Aorta (tissue), 5 donors: ENCODE measurements at regions not wholly inside any gene's neighbourhood (a gene's known extent, or its start where the extent isn't known, plus 50 kb on each side); places are given as distances from the start of the nearest gene placed in this dataset.

Source experiments
- ATAC-seq: fragments of 200-7000 bp; cut with Tn5 transposase; one replicate; pipeline ENCODE4 v1.9.1; 2022; ENCODE audit warnings: moderate library complexity; ENCODE audit not compliant: low FRiP score
- DNase-seq, 2 donors: peaks; one replicate each; pipeline ENCODE4 v3.0.0-alpha.2; 2020
- H3K27ac ChIP-seq, 2 donors: one replicate each; pipeline ENCODE4 v1.5.1; 2013; ENCODE audit warnings: low read length in 2 of 2, mild to moderate bottlenecking in 2 of 2, moderate library complexity in 2 of 2, control low read depth in 1 of 2, inconsistent platforms in 1 of 2, low read depth in 1 of 2
- H3K27me3 ChIP-seq, 2 donors: one replicate each; pipeline ENCODE4 v1.6.1; 2013; ENCODE audit warnings: control low read depth in 1 of 2, low read length in 1 of 2, mild to moderate bottlenecking in 1 of 2, moderate library complexity in 1 of 2; ENCODE audit not compliant: insufficient read depth in 2 of 2, control insufficient read depth in 1 of 2
- H3K36me3 ChIP-seq, 2 donors: one replicate each; pipeline ENCODE4 v1.6.1; 2013; ENCODE audit warnings: control low read depth in 1 of 2, low read length in 1 of 2, mild to moderate bottlenecking in 1 of 2; ENCODE audit not compliant: insufficient read depth in 2 of 2, control insufficient read depth in 1 of 2
- H3K4me1 ChIP-seq, 2 donors: one replicate each; pipeline ENCODE4 v1.6.1; 2013; ENCODE audit warnings: low read length in 2 of 2, control low read depth in 1 of 2, mild to moderate bottlenecking in 1 of 2, moderate library complexity in 1 of 2; ENCODE audit not compliant: insufficient read depth in 2 of 2, control insufficient read depth in 1 of 2
- H3K4me3 ChIP-seq, 2 donors: one replicate each; pipeline ENCODE4 v1.5.1; 2013; ENCODE audit warnings: low read length in 2 of 2, control low read depth in 1 of 2, mild to moderate bottlenecking in 1 of 2
- H3K9me3 ChIP-seq: one replicate; pipeline ENCODE4 v1.6.1; 2013; ENCODE audit warnings: mild to moderate bottlenecking, low read length; ENCODE audit not compliant: control insufficient read depth
- WGBS, 2 donors: extraction: QIAGEN DNeasy Blood & Tissue Kit; methylation state at CpG; one replicate each; pipeline ENCODE4 v1.1.7; 2013; 5-methylcytosine and 5-hydroxymethylcytosine counted together
- intact Hi-C, 2 donors: fragments of 100-400 bp; cut with DNase I; formaldehyde crosslinking; loops; one replicate each; pipeline versions ENCODE4 v1.14.2 to v1.15.0; 2022
- donor health status: healthy with polysubstance abuse.
- donor health status: Bipolar disorder and iron deficiency.
- donor health status: DM: no; HTN: no; CAD: no.
- donor health status: DM: no; HTN: no; CAD: no.
- donor health status: DM: yes; HTN: yes; CAD: no.

- ATAC-seq (no peak), DNase-seq (peak; percentile 39 to 43)
- Histone ChIP-seq H3K9me3 (peaks cover 3% of the 10 kb centered on the region), H3K27ac (no peak overlapping the region), H3K36me3 (no peaks in the 10 kb centered on the region), H3K4me1 (no peaks in the 10 kb centered on the region), H3K4me3 (no peak overlapping the region), H3K27me3 (no peaks in the 10 kb centered on the region)
- 70% methylated on average over 22 of the region's 22 CpGs for WGBS, 2 donors
- intact Hi-C loops: no loop called here
Observed at GRCh38 chr12:34397591-34398365, 375.5 kb downstream of the ALG10 start.

GRCh38 chr12:34398366-34398705, 376.0 kb downstream of the ALG10 start:
- H3K36me3 ChIP-seq: no peaks in the 10 kb centered on the region
- no peaks in the 10 kb centered on the region for H3K4me1 ChIP-seq
- H3K27me3 ChIP-seq: no peaks in the 10 kb centered on the region
- ATAC-seq (no peak), DNase-seq (peak; percentile 19 to 63)
- no peak overlapping the region for H3K27ac ChIP-seq
- intact Hi-C loops: no loop called here
- H3K4me3 ChIP-seq: no peak overlapping the region
- 63 to 66% methylated on average over 16 of the region's 16 CpGs for WGBS, 2 donors
- H3K9me3 ChIP-seq: peaks cover 3% of the 10 kb centered on the region

- intact Hi-C loops: no loop called here
- Histone ChIP-seq H3K36me3 (no peaks in the 10 kb centered on the region), H3K27me3 (no peaks in the 10 kb centered on the region), H3K9me3 (peaks cover 3% of the 10 kb centered on the region), H3K4me3 (no peak overlapping the region), H3K4me1 (no peaks in the 10 kb centered on the region), H3K27ac (no peak overlapping the region)
- no peak for ATAC-seq
- 65 to 70% methylated on average over 38 of the region's 38 CpGs for WGBS, 2 donors
- peak; percentile 32 to 72 for DNase-seq
Observed at GRCh38 chr12:34398706-34399630, 376.7 kb downstream of the ALG10 start.

- WGBS, 2 donors: 64 to 69% methylated on average over 23 of the region's 23 CpGs
- no peak for ATAC-seq
- intact Hi-C loops: no loop called here
- peaks cover 3% of the 10 kb centered on the region for H3K9me3 ChIP-seq
- DNase-seq: peak; percentile 28 to 46
- no peak overlapping the region for H3K4me3 ChIP-seq
- H3K36me3 ChIP-seq: no peaks in the 10 kb centered on the region
- H3K4me1 ChIP-seq: no peaks in the 10 kb centered on the region
- no peaks in the 10 kb centered on the region for H3K27me3 ChIP-seq
- no peak overlapping the region for H3K27ac ChIP-seq
Observed at GRCh38 chr12:34399631-34400410, 377.5 kb downstream of the ALG10 start.

GRCh38 chr12:34400411-34400881, 378.1 kb downstream of the ALG10 start:
- Histone ChIP-seq H3K27me3 (no peaks in the 10 kb centered on the region), H3K4me1 (no peaks in the 10 kb centered on the region), H3K4me3 (no peak overlapping the region), H3K9me3 (peaks cover 5% of the 10 kb centered on the region), H3K36me3 (no peaks in the 10 kb centered on the region), H3K27ac (no peak overlapping the region)
- WGBS, 2 donors: 71 to 74% methylated on average over 12 of the region's 12 CpGs
- DNase-seq (peak; percentile 9 to 53), ATAC-seq (no peak)
- intact Hi-C loops: no loop called here

- Histone ChIP-seq H3K4me1 (no peaks in the 10 kb centered on the region), H3K27ac (no peak overlapping the region), H3K27me3 (no peaks in the 10 kb centered on the region), H3K4me3 (no peak overlapping the region), H3K9me3 (peaks cover 5% of the 10 kb centered on the region), H3K36me3 (no peaks in the 10 kb centered on the region)
- peak; percentile 30 to 66 for DNase-seq
- no peak for ATAC-seq
- WGBS, 2 donors: 63 to 68% methylated on average over 25 of the region's 25 CpGs
- intact Hi-C loops: no loop called here
Observed at GRCh38 chr12:34400986-34401658, 378.8 kb downstream of the ALG10 start.

GRCh38 chr12:34401659-34402227, 379.4 kb downstream of the ALG10 start:
- Histone ChIP-seq H3K4me1 (no peaks in the 10 kb centered on the region), H3K4me3 (no peak overlapping the region), H3K27ac (no peak overlapping the region), H3K27me3 (no peaks in the 10 kb centered on the region), H3K36me3 (no peaks in the 10 kb centered on the region), H3K9me3 (peaks cover 8% of the 10 kb centered on the region)
- intact Hi-C loops: no loop called here
- 47 to 52% methylated on average over 27 to 28 of the region's 28 CpGs for WGBS, 2 donors
- DNase-seq (peak; percentile 18 to 73), ATAC-seq (no peak)
